DND-41 (cell line): ENCODE measurements at regions not wholly inside any gene's neighbourhood (a gene's known extent, or its start where the extent isn't known, plus 50 kb on each side); places are given as distances from the start of the nearest gene placed in this dataset.

Experiments
- EZH2 ChIP-seq: IDR thresholded peaks from 3 replicates; pipeline ENCODE4 v1.6.1; 2012; ENCODE audit warnings: borderline replicate concordance, low read depth, mild to moderate bottlenecking, moderate library complexity, low read length, inconsistent platforms; ENCODE audit not compliant: severe bottlenecking
- TF ChIP-seq, protein P1 (sequence below): IDR thresholded peaks from 2 replicates; pipeline ENCODE4 v1.5.1; 2012; ENCODE audit warnings: borderline replicate concordance, low read length, moderate library complexity, mild to moderate bottlenecking; ENCODE audit not compliant: poor library complexity, severe bottlenecking; ENCODE audit errors: extremely low read depth

DNA sequence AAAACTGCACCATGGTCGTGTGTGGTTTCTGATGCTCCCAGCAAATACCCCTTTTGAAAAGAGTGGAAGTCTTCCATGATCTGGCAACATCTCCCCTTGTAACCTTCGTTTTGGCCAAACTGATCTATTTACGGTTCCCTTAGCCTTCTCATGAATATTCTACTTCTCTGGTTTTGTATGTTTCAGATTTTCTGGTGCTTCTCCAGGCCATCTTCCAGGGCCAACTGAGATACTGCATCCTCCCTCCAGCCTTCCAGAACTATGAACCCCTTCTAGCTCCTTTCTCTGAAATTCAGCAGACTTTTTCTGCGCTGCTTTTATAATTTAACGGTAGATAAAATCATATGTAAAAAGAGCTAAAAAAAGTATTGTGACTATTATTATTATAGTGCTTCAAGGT, 97.7 kb downstream of the XCL2 start:
- TF ChIP-seq, protein P1, sequence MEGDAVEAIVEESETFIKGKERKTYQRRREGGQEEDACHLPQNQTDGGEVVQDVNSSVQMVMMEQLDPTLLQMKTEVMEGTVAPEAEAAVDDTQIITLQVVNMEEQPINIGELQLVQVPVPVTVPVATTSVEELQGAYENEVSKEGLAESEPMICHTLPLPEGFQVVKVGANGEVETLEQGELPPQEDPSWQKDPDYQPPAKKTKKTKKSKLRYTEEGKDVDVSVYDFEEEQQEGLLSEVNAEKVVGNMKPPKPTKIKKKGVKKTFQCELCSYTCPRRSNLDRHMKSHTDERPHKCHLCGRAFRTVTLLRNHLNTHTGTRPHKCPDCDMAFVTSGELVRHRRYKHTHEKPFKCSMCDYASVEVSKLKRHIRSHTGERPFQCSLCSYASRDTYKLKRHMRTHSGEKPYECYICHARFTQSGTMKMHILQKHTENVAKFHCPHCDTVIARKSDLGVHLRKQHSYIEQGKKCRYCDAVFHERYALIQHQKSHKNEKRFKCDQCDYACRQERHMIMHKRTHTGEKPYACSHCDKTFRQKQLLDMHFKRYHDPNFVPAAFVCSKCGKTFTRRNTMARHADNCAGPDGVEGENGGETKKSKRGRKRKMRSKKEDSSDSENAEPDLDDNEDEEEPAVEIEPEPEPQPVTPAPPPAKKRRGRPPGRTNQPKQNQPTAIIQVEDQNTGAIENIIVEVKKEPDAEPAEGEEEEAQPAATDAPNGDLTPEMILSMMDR = no peak
- TF ChIP-seq EZH2 = no peak
